GM19468 (cell line): ENCODE measurements at regions not wholly inside any gene's neighbourhood (a gene's known extent, or its start where the extent isn't known, plus 50 kb on each side); places are given as distances from the start of the nearest gene placed in this dataset.
"Not testable (repeated sequence)": the region's sequence is repeated elsewhere in the genome, so short reads cannot be mapped to it uniquely, and the experiment has no call there.

ENCODE experiments used
- ATAC-seq: cut with Tn5 transposase; IDR thresholded peaks from one replicate; pipeline ENCODE4 v1.9.1; 2021; ENCODE audit warnings: mild to moderate bottlenecking, moderate library complexity, moderate number of reproducible peaks; ENCODE audit not compliant: unreplicated experiment; ENCODE audit errors: extremely low read depth

GRCh38 chr17:20681746-20682722 lies 102.5 kb downstream of the CDRT15L2 start:
- ATAC-seq, result not testable (repeated sequence)

- not testable (repeated sequence) for ATAC-seq
Measured at GRCh38 chr17:20683651-20684229, 104.2 kb downstream of the CDRT15L2 start.

- not testable (repeated sequence) for ATAC-seq
Measured at GRCh38 chr17:20684975-20685374, 105.5 kb downstream of the CDRT15L2 start.

GRCh38 chr17:20687584-20687983 lies 108.1 kb downstream of the CDRT15L2 start:
- ATAC-seq, result not testable (repeated sequence)

GRCh38 chr17:20689170-20689749 lies 109.7 kb downstream of the CDRT15L2 start:
- ATAC-seq, result not testable (repeated sequence)

GRCh38 chr17:20692706-20693105 lies 113.2 kb downstream of the CDRT15L2 start:
- not testable (repeated sequence) for ATAC-seq

GRCh38 chr17:20695871-20696270 lies 116.3 kb downstream of the CDRT15L2 start:
- not testable (repeated sequence) for ATAC-seq

GRCh38 chr17:20698463-20699206 lies 119.1 kb downstream of the CDRT15L2 start:
- ATAC-seq, result peak; percentile 69

GRCh38 chr17:20700528-20700927 lies 121.0 kb downstream of the CDRT15L2 start:
- not testable (repeated sequence) for ATAC-seq

GRCh38 chr17:20701366-20701765 lies 121.8 kb downstream of the CDRT15L2 start:
- ATAC-seq, result not testable (repeated sequence)

GRCh38 chr17:20702692-20703091 lies 123.2 kb downstream of the CDRT15L2 start:
- ATAC-seq, result no peak

GRCh38 chr17:20703781-20704180 lies 124.3 kb downstream of the CDRT15L2 start:
- ATAC-seq, result no peak

GRCh38 chr17:20705186-20705585 lies 125.7 kb downstream of the CDRT15L2 start:
- ATAC-seq, result not testable (repeated sequence)

- ATAC-seq, result no peak
Measured at GRCh38 chr17:20706751-20707373, 127.3 kb downstream of the CDRT15L2 start.

- ATAC-seq, result not testable (repeated sequence)
Measured at GRCh38 chr17:20708821-20709220, 129.3 kb downstream of the CDRT15L2 start.

- ATAC-seq, result not testable (repeated sequence)
Measured at GRCh38 chr17:20716481-20716880, 137.0 kb downstream of the CDRT15L2 start.

- no peak for ATAC-seq
Measured at GRCh38 chr17:20721171-20721570, 141.6 kb downstream of the CDRT15L2 start.

- ATAC-seq, result not testable (repeated sequence)
Measured at GRCh38 chr17:20724391-20724790, 144.9 kb downstream of the CDRT15L2 start.

- ATAC-seq, result not testable (repeated sequence)
Measured at GRCh38 chr17:20727201-20727600, 147.7 kb downstream of the CDRT15L2 start.

- ATAC-seq, result no peak
Measured at GRCh38 chr17:20728181-20728580, 148.7 kb downstream of the CDRT15L2 start.
